SK-N-SH (cell line): ENCODE measurements at regions not wholly inside any gene's neighbourhood (a gene's known extent, or its start where the extent isn't known, plus 50 kb on each side); places are given as distances from the start of the nearest gene placed in this dataset.

ENCODE experiments used
- CTCF ChIP-seq: fragments of 200-600 bp; sonication (generic); IDR thresholded peaks from 2 replicates; pipeline ENCODE4 v1.6.1; 2017; ENCODE audit warnings: antibody characterized with exemption, mild to moderate bottlenecking, moderate library complexity
- EP300 ChIP-seq, 2 experiments: IDR thresholded peaks; 2 replicates each; pipeline versions ENCODE4 v1.4.0 to v1.6.1; 2012; ENCODE audit warnings: borderline replicate concordance in 1 of 2, low read depth in 1 of 2, low read length in 1 of 2
- POLR2AphosphoS5 ChIP-seq: IDR thresholded peaks from 2 replicates; pipeline ENCODE4 v1.6.1; 2012; ENCODE audit warnings: low read depth, low read length
- REST ChIP-seq: IDR thresholded peaks from 2 replicates; pipeline ENCODE4 v1.6.1; 2012; ENCODE audit warnings: mild to moderate bottlenecking, low read depth, low read length, moderate library complexity

GRCh38 chr12:22874151-22874550 lies 249.2 kb downstream of the ETNK1 start:
- TF ChIP-seq EP300 (IDR thresholded peaks at IDR 0.05; ENCODE audit: borderline replicate concordance in 1 of 2, low read depth in 1 of 2, low read length in 1 of 2) (no peak), REST (no peak), POLR2AphosphoS5 (no peak), CTCF (no peak)
